ENCODE measurements at regions not wholly inside any gene's neighbourhood (a gene's known extent, or its start where the extent isn't known, plus 50 kb on each side); places are given as distances from the start of the nearest gene placed in this dataset.
"Not testable (repeated sequence)": the region's sequence is repeated elsewhere in the genome, so short reads cannot be mapped to it uniquely, and the experiment has no call there.

- DNase-seq = no peak
- H3K23ac ChIP-seq (ENCODE audit: insufficient read length, low read depth, low read length) = no peak overlapping the region
- H2AK5ac ChIP-seq (ENCODE audit: insufficient read length, low read length) = no peak overlapping the region
- no peak overlapping the region for H2BK5ac ChIP-seq (ENCODE audit: insufficient read length, low read length)
- TF ChIP-seq CTCF (conservative IDR thresholded peaks at IDR 0.05) = no peak
- peaks cover 8% of the 10 kb centered on the region; the same call in 1 of the 2 replicates for H3K4me1 ChIP-seq (ENCODE audit: insufficient read depth, low read length)
- H3K18ac ChIP-seq (ENCODE audit: insufficient read length, low read depth, low read length) = no peak overlapping the region
- no peak overlapping the region for H3K27ac ChIP-seq (ENCODE audit: insufficient read length, low read depth, low read length)
- H3T11ph ChIP-seq (ENCODE audit: low read length) = no peak overlapping the region
- no peak overlapping the region for H3K14ac ChIP-seq (ENCODE audit: insufficient read depth, low read length)
- no CpG with 5 or more reads among the region's 9 CpGs for WGBS (ENCODE audit: extremely low coverage, insufficient read length, low lambda C conversion rate)
- H3K23me2 ChIP-seq (ENCODE audit: insufficient read length, low read depth, low read length, poor library complexity, severe bottlenecking) = no peaks in the 10 kb centered on the region
- no peaks in the 10 kb centered on the region for H3K79me1 ChIP-seq (ENCODE audit: insufficient read depth, low read depth, low read length, poor library complexity, severe bottlenecking)
- H3K9me3 ChIP-seq (ENCODE audit: control insufficient read depth, low read depth, low read length) = no peaks in the 10 kb centered on the region
- Mint-ChIP-seq H3K27me3 (ENCODE audit: low read depth) (peaks cover 18% of the 10 kb centered on the region), H3K27ac (peak overlapping the region in 1 of 3 experiments; percentile 67; a peak in 1 of 7 replicates), H3K4me3 (peak overlapping the region in 1 of 2 experiments; percentile 12; a peak in 1 of 5 replicates), H3K4me1 (peaks cover 30 to 37% of the 10 kb centered on the region in 2 experiments), H3K36me3 (ENCODE audit: insufficient read depth in 1 of 3, low read depth in 3 of 3) (no peaks in the 10 kb centered on the region), H3K9me3 (no peaks in the 10 kb centered on the region)
- no peak overlapping the region for H4K5ac ChIP-seq (ENCODE audit: insufficient read length, low read depth, low read length)
- no peak overlapping the region for H2BK20ac ChIP-seq (ENCODE audit: low read depth, low read length, poor library complexity, severe bottlenecking)
- no peak overlapping the region for H2BK12ac ChIP-seq (ENCODE audit: insufficient read length, low read depth, low read length)
- H3K4ac ChIP-seq (ENCODE audit: low read depth, low read length) = no peak overlapping the region
- no peaks in the 10 kb centered on the region for H3K27me3 ChIP-seq (ENCODE audit: insufficient read depth, low read length)
- H3K79me2 ChIP-seq (ENCODE audit: insufficient read depth, low read length) = no peaks in the 10 kb centered on the region
- no peak overlapping the region for H4K8ac ChIP-seq (replicated peaks; ENCODE audit: insufficient read length, low read depth, low read length)
- no peak overlapping the region for H2BK15ac ChIP-seq (ENCODE audit: low read depth, low read length)
- no peak overlapping the region for H3K56ac ChIP-seq (ENCODE audit: insufficient read length, low read depth, low read length)
- no peak overlapping the region for H2AFZ ChIP-seq (ENCODE audit: low read length)
- H4K20me1 ChIP-seq (ENCODE audit: control insufficient read depth, insufficient read depth, insufficient read length) = no peaks in the 10 kb centered on the region
- H4K91ac ChIP-seq (ENCODE audit: insufficient read length, low read depth, low read length) = no peak overlapping the region
- no peak overlapping the region for H2BK120ac ChIP-seq (ENCODE audit: low read depth, low read length, poor library complexity, severe bottlenecking)
- no peak overlapping the region for H3K9ac ChIP-seq (ENCODE audit: extremely low read depth, insufficient read length, low read length)
- H3K4me2 ChIP-seq (ENCODE audit: insufficient read depth, insufficient read length, low read length) = no peak overlapping the region
Observed at GRCh38 chr10:30705101-30705624, 75.6 kb upstream of the LYZL2 start.

GRCh38 chr10:30704601-30705100 lies 75.1 kb upstream of the LYZL2 start:
- not testable (repeated sequence) for DNase-seq; H2BK12ac ChIP-seq (ENCODE audit: insufficient read length, low read depth, low read length); H2AFZ ChIP-seq (ENCODE audit: low read length); H3K56ac ChIP-seq (ENCODE audit: insufficient read length, low read depth, low read length); H2AK5ac ChIP-seq (ENCODE audit: insufficient read length, low read length); H3K18ac ChIP-seq (ENCODE audit: insufficient read length, low read depth, low read length); H3K79me2 ChIP-seq (ENCODE audit: insufficient read depth, low read length); H3K36me3 Mint-ChIP-seq (ENCODE audit: insufficient read depth in 1 of 3, low read depth in 3 of 3); H3K23ac ChIP-seq (ENCODE audit: insufficient read length, low read depth, low read length); H2BK120ac ChIP-seq (ENCODE audit: low read depth, low read length, poor library complexity, severe bottlenecking); H3K79me1 ChIP-seq (ENCODE audit: insufficient read depth, low read depth, low read length, poor library complexity, severe bottlenecking); H3K27me3 ChIP-seq (ENCODE audit: insufficient read depth, low read length); H3K27ac ChIP-seq (ENCODE audit: insufficient read length, low read depth, low read length); H3K9me3 Mint-ChIP-seq; H4K20me1 ChIP-seq (ENCODE audit: control insufficient read depth, insufficient read depth, insufficient read length); H2BK15ac ChIP-seq (ENCODE audit: low read depth, low read length); H3K23me2 ChIP-seq (ENCODE audit: insufficient read length, low read depth, low read length, poor library complexity, severe bottlenecking); H3K27ac Mint-ChIP-seq; H4K5ac ChIP-seq (ENCODE audit: insufficient read length, low read depth, low read length); H2BK5ac ChIP-seq (ENCODE audit: insufficient read length, low read length); H3K9ac ChIP-seq (ENCODE audit: extremely low read depth, insufficient read length, low read length); H4K8ac ChIP-seq (replicated peaks; ENCODE audit: insufficient read length, low read depth, low read length); H3K14ac ChIP-seq (ENCODE audit: insufficient read depth, low read length); H2BK20ac ChIP-seq (ENCODE audit: low read depth, low read length, poor library complexity, severe bottlenecking); H3K4me1 ChIP-seq (ENCODE audit: insufficient read depth, low read length); H3K9me3 ChIP-seq (ENCODE audit: control insufficient read depth, low read depth, low read length); H3K4ac ChIP-seq (ENCODE audit: low read depth, low read length); H4K91ac ChIP-seq (ENCODE audit: insufficient read length, low read depth, low read length); H3K4me2 ChIP-seq (ENCODE audit: insufficient read depth, insufficient read length, low read length); H3T11ph ChIP-seq (ENCODE audit: low read length)
- no CpG with 5 or more reads among the region's 14 CpGs for WGBS (ENCODE audit: extremely low coverage, insufficient read length, low lambda C conversion rate)
- H3K4me3 Mint-ChIP-seq = 0 out of 5 replicates have a peak overlapping the region, but pooled peaks of 1 of the 2 experiments have one; percentile 12
- H3K27me3 Mint-ChIP-seq (ENCODE audit: low read depth) = peaks cover 16% of the 10 kb centered on the region
- peaks cover 34 to 40% of the 10 kb centered on the region in 2 experiments for H3K4me1 Mint-ChIP-seq

All from H9 (cell line).